AG08395 (cell line): ENCODE measurements at regions not wholly inside any gene's neighbourhood (a gene's known extent, or its start where the extent isn't known, plus 50 kb on each side); places are given as distances from the start of the nearest gene placed in this dataset.
"Not testable (repeated sequence)": the region's sequence is repeated elsewhere in the genome, so short reads cannot be mapped to it uniquely, and the experiment has no call there.

Experiments
- DNase-seq: peaks from one replicate; pipeline ENCODE4 v3.0.0; 2012; ENCODE audit warnings: mixed read lengths, low spot score

DNA sequence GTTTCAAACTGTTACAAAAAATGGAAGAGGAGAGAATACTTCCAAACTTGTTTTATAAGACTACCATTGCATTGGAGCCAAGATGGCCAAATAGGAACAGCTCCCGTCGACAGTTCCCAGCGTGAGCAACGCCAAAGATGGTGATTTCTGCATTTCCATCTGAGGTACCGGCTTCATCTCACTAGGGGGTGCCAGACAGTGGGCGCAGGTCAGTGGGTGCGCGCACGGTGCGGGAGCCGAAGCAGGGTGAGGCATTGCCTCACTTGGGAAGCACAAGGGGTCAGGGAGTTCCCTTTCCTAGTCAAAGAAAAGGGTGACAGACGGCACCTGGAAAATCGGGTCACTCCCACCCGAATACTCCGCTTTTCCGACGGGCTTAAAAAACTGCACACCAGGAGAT, 149.7 kb upstream of the POF1B start:
- not testable (repeated sequence) for DNase-seq

DNA sequence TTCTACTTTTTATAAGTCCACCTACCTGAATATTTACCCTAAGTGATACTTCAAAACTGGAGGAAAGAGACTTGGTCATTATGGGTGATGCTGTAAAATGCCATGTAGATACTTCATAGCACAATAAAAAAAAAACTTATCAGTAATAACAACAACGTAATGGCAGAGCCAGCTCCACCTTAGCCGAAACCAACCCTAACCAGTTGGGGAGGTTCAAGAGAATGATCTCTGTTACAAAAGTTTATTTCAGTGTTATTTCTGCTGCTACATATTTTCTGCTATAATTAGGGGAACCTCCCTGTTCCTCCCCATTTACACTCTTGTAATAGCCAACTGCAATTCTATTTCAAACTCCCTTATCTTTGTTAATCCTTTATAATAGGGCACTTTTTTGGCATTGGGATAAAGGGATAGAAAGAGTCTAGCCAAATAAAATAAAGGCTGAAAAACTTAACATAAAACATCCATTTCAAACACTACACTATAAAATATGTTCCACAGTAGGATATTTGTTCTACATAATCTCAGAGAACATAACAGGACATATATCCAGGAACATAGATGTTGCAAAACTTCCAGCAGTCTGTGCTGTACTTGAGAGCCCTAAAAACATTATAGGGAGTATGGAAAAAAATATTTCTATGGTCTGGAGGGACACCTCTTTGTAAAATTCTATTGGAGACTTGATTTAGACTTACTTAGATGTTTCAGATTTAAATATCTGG, 138.7 kb upstream of the POF1B start:
- DNase-seq: no peak

DNA sequence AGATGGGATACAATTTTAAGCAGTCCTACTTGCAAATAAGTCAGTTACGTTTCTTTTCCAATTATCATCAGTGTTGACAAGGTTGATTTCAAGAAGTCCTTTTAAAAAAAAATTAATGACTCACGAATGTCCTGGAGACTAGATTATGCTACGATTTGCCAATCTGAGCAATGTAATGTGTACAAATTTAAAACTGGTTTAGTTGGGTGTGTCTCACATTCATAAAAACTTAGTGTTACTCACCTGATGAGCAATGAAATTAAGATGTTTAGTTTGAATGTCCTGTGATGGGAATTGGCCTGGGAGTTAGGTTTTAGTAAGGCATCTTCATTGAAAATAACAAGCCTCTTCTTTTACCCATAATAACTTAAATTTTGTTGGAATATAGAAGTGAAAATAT, 136.7 kb upstream of the POF1B start:
- no peak for DNase-seq

DNA sequence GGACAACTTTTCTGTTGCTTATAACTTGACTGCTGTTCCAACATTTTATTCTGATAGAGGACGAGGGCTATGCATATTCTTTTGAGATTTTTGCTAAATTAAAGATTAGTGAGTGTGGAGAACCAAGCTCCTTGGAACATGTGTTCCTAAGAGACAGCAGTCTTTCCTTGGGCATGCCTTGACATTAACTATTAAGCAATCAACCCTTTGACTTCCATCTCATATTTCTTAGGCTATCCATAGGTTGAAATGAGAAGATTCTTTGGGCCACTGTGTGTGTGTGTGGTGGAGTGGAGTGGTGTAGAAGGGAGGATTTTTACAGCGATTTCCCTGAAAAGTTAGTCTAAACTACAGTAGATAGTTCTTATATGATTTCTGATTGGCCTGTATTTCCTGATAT, 127.4 kb upstream of the POF1B start:
- no peak for DNase-seq

DNA sequence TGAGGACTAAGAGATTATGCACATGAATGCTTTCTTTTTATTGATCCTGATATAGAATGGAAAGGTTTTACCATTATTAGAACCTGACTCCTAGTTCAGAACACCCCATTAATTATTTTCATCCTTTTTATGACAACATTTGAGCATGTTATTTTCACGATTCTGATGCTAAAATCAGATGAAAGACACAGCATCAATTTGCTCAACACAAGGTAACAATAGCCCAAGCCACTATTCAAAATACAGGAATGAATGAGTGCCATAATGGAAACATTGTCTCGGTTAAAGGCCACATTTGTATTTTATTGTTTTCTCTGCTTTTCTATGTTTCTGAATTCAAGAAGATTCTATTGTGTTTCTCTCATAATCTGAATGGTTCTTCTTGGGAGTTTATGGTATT, 126.3 kb upstream of the POF1B start:
- DNase-seq: no peak

DNA sequence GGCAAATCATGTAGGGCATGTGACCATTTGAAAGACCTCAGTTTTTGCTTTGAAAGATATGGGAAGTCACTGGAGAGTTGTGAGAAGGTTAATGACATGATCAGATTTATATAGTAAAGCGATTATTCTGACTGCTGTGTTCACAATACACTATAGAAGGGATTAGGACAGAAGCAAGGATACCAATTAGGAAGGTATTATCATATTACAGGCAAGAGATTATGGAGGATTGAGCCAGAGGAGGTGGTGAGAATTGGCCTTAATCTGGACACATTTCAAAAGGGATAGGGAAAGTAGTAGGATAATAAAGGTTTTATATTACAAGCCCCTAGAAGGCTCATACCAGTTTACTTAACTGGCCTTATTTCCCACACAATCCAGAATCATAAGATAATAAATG, 124.9 kb upstream of the POF1B start:
- DNase-seq: no peak

DNA sequence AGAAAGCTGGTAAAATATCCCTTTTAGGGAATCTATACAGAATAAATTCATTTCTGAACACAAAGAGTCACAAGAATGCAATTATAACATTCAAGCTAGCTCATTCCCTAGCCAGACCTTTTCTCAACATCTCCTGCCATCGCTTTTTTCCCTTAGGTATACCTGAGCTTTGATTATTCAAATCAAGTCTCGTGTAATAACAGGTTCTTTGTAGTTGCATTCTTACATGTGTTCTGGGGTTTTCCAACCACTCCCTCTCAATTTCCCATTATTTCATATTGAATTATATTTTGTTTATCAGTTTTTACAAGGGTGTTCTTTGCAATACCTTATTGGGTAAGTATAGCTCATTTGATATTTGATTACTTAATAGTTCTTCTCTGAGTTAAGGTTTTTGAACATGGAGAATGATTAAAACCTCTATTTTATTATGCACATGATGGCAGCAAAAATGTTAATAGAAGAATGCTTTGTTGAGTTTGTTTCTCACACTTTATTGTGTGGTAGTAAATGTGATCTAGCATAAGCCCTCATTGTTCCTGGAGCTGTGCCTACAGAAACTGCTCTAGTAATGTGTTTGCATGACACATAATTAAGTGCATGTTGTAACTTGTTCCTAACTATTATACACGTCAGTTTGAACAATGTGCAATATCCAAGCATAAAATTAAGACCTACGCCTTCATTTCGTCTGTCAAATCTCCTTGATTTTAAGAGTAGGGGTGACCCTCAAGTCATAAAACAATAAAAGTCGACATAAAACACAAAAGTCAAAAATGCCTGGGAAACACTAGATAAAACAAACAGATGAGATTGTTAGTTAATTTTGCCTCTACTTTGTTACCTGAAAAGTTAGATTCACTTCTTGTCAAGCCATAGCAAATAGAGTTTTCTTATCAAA, 124.0 kb upstream of the POF1B start:
- DNase-seq: no peak

DNA sequence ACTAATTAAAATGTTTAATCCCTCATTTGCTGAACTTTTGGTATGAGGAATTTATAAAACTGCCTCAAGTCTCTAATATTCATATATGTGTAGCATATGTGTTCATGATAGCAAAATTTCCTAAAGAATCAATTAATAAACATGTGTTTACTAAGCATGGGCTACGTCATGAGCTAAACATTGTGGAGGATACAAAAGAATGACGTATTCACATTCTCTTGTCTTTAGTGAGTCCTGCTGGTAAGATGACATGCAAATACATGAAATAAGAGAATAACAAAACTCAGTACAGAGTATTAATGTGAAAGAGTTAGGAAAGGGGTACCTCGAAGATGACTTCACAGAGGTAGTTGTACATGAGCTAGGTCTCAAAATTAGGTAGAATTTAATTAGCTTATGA, 121.9 kb upstream of the POF1B start:
- DNase-seq: no peak

DNA sequence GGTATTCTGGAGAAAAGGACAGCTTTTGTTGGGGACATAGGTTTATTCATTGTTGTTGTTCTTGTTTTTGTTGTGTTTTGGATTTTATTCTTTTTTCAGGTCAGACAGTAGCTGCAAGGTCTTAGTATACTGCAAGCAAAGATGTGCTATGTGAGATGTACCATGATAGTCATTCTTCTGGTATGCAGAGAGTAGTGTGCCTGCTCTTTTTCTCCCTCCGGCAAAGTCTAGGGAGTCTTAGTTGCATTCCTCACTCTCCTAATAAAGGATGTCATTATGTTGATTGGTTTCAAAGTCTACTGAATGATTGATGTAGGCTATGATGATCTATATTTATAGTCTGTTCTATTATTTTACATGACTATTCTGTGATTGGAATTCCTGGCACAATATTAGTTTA, 119.9 kb upstream of the POF1B start:
- no peak for DNase-seq

DNA sequence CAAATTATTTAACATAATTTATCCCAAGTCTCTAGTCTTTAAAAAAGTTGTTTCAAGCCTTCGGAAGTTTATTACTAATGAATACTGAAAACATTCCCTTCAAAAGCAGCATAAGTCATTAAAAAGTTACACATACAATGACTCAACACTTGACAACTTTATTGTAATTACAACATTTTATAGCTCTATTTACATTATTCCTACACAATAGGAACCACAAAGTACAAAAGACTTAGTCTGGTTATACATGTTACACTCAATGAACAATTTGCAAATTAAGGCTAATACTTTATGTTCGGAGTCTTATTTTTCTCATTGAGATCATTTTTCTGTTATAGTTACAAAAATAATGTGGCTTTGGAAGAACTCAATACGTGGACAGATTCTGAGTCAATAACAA, 114.4 kb upstream of the POF1B start:
- no peak for DNase-seq

DNA sequence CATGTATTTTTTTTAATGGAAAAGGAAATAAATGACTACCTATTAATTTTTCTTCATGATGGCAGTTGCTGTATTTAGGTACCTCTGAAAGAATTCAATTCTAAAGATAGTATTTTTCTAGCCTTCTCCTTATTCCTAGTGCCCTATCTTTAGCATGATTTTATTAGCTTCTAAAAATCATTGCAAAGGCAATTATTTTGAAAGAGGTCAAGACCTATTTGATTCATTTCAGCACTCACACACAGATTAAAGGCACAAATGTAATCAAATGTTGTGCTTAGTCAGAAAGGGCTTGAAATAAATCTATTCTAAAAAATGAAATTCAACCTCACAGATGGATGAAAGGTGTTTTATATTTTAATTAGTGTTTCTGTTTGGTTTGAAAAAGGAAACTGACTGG, 74.8 kb upstream of the POF1B start:
- DNase-seq: no peak

DNA sequence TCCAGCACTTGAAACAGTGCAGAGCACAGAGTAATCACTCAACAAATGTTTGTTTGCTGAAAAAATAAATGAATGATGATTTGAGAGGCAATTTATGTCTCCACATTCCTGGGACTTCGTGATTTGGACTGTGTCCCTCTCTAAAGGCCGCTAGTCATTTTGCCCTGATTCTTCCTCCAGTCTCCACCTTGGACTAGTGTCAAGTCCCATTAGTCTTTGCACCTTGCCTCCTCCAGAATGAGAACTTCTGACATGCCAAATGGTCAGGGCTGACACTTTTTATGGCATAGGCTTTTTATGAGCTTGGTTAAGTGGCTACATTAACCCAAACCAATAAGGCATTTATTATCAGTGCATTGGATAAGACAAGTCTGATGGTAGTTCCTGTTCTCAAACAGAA, 65.1 kb upstream of the POF1B start:
- DNase-seq: no peak
